IMR-90 (cell line): ENCODE measurements at regions not wholly inside any gene's neighbourhood (a gene's known extent, or its start where the extent isn't known, plus 50 kb on each side); places are given as distances from the start of the nearest gene placed in this dataset.

Experiments
- BHLHE40 ChIP-seq: fragments of 150-350 bp; IDR thresholded peaks from 2 replicates; pipeline ENCODE4 v1.6.1; 2016; ENCODE audit warnings: mild to moderate bottlenecking, low read depth, low read length
- CEBPB ChIP-seq: IDR thresholded peaks from 2 replicates; pipeline ENCODE4 v1.6.1; 2012; ENCODE audit warnings: low read depth, low read length, improper control_type of control experiment
- CTCF ChIP-seq: conservative IDR thresholded peaks from 2 replicates; pipeline ENCODE4 v1.5.1; 2012; ENCODE audit warnings: mild to moderate bottlenecking, low read depth, low read length, improper control_type of control experiment
- ELK1 ChIP-seq: fragments of 150-350 bp; IDR thresholded peaks from 2 replicates; pipeline ENCODE4 v1.6.1; 2016; ENCODE audit warnings: low read depth, mild to moderate bottlenecking, low read length, moderate library complexity, borderline replicate concordance
- POLR2A ChIP-seq: IDR thresholded peaks from 2 replicates; pipeline ENCODE4 v1.6.1; 2012; ENCODE audit warnings: mild to moderate bottlenecking, low read depth, low read length
- RAD21 ChIP-seq: IDR thresholded peaks from 2 replicates; pipeline ENCODE4 v1.6.1; 2012; ENCODE audit warnings: low read length, improper control_type of control experiment
- RCOR1 ChIP-seq: IDR thresholded peaks from 2 replicates; pipeline ENCODE4 v1.6.1; 2012; ENCODE audit warnings: mild to moderate bottlenecking, low read length, improper control_type of control experiment; ENCODE audit not compliant: insufficient replicate concordance
- RFX5 ChIP-seq: IDR thresholded peaks from 2 replicates; pipeline ENCODE4 v1.8.0; 2012; ENCODE audit warnings: low read depth, mild to moderate bottlenecking, low read length, moderate library complexity
- SMC3 ChIP-seq: fragments of 150-350 bp; IDR thresholded peaks from 2 replicates; pipeline ENCODE4 v1.6.1; 2016; ENCODE audit warnings: low read depth, mild to moderate bottlenecking, antibody characterized with exemption, low read length, moderate library complexity
- USF2 ChIP-seq: fragments of 150-350 bp; IDR thresholded peaks from 2 replicates; pipeline ENCODE4 v1.6.1; 2017; ENCODE audit warnings: mild to moderate bottlenecking, antibody characterized with exemption, low read length, low read depth

- no peak for TF ChIP-seq CTCF
- no peak for TF ChIP-seq USF2
- no peak for TF ChIP-seq RAD21
- TF ChIP-seq ELK1 = no peak
- TF ChIP-seq CEBPB = no peak
- TF ChIP-seq RCOR1 = no peak
- TF ChIP-seq POLR2A = no peak
- no peak for TF ChIP-seq SMC3
- no peak for TF ChIP-seq BHLHE40
- no peak for TF ChIP-seq RFX5
These were observed 131.2 kb upstream of the RPS6KA2 start for GRCh38 chr6:166758136-166758704.
